ENCODE measurements at regions not wholly inside any gene's neighbourhood (a gene's known extent, or its start where the extent isn't known, plus 50 kb on each side); places are given as distances from the start of the nearest gene placed in this dataset.
"Not testable (repeated sequence)": the region's sequence is repeated elsewhere in the genome, so short reads cannot be mapped to it uniquely, and the experiment has no call there.

- dilution Hi-C loops (cut with MboI; ENCODE audit: extremely low pct_ligation_motif_present, low sequenced_read_pairs); H3K4me3 ChIP-seq (replicated peaks in 1 of 3; ENCODE audit: insufficient read depth in 1 of 3, low read depth in 1 of 3, low read length in 3 of 3); H4K20me1 ChIP-seq (replicated peaks; ENCODE audit: control insufficient read depth, extremely low read depth, insufficient read depth, low read length); H3K27me3 ChIP-seq (ENCODE audit: control insufficient read depth in 2 of 2, insufficient read depth in 2 of 2, low read length in 2 of 2); H3K9ac ChIP-seq (replicated peaks; ENCODE audit: extremely low read depth, insufficient read depth, low read length); DNase-seq (ENCODE audit: low read depth, low spot score); H3K9me1 ChIP-seq (replicated peaks; ENCODE audit: control insufficient read depth, extremely low read depth, insufficient read depth, low read length); H3K36me3 ChIP-seq (ENCODE audit: control insufficient read depth in 2 of 2, extremely low read depth in 1 of 2, insufficient read depth in 2 of 2, low read length in 2 of 2); CTCF ChIA-PET; H3K9me3 ChIP-seq (replicated peaks; ENCODE audit: control insufficient read depth, insufficient read depth, low read length); POLR2A ChIA-PET; FAIRE-seq; H3K79me2 ChIP-seq (ENCODE audit: control insufficient read depth, insufficient read depth, low read length); H3K4me1 ChIP-seq (ENCODE audit: control insufficient read depth, extremely low read depth, insufficient read depth, low read length); H2AFZ ChIP-seq (ENCODE audit: low read depth, low read length); BruUV-seq (replicated peaks); intact Hi-C loops (cut with micrococcal nuclease); H3K27ac ChIP-seq (ENCODE audit: insufficient read depth, low read depth, low read length); H3K4me2 ChIP-seq (ENCODE audit: insufficient read depth, low read length): not testable (repeated sequence)
Measured at GRCh38 chr6:93833326-93833725, 414.0 kb upstream of the EPHA7 start.

GRCh38 chr6:93829757-93830156 is 410.4 kb upstream of the EPHA7 start:
- FAIRE-seq; H3K27ac ChIP-seq (ENCODE audit: insufficient read depth, low read depth, low read length); H2AFZ ChIP-seq (ENCODE audit: low read depth, low read length); H3K4me2 ChIP-seq (ENCODE audit: insufficient read depth, low read length); H3K79me2 ChIP-seq (ENCODE audit: control insufficient read depth, insufficient read depth, low read length); dilution Hi-C loops (cut with MboI; ENCODE audit: extremely low pct_ligation_motif_present, low sequenced_read_pairs); intact Hi-C loops (cut with micrococcal nuclease); BruUV-seq (replicated peaks); H3K9me1 ChIP-seq (replicated peaks; ENCODE audit: control insufficient read depth, extremely low read depth, insufficient read depth, low read length); H3K4me3 ChIP-seq (replicated peaks in 1 of 3; ENCODE audit: insufficient read depth in 1 of 3, low read depth in 1 of 3, low read length in 3 of 3); H4K20me1 ChIP-seq (replicated peaks; ENCODE audit: control insufficient read depth, extremely low read depth, insufficient read depth, low read length); POLR2A ChIA-PET; DNase-seq (ENCODE audit: low read depth, low spot score); H3K27me3 ChIP-seq (ENCODE audit: control insufficient read depth in 2 of 2, insufficient read depth in 2 of 2, low read length in 2 of 2); H3K9me3 ChIP-seq (replicated peaks; ENCODE audit: control insufficient read depth, insufficient read depth, low read length); H3K9ac ChIP-seq (replicated peaks; ENCODE audit: extremely low read depth, insufficient read depth, low read length); H3K36me3 ChIP-seq (ENCODE audit: control insufficient read depth in 2 of 2, extremely low read depth in 1 of 2, insufficient read depth in 2 of 2, low read length in 2 of 2); CTCF ChIA-PET; H3K4me1 ChIP-seq (ENCODE audit: control insufficient read depth, extremely low read depth, insufficient read depth, low read length): not testable (repeated sequence)

GRCh38 chr6:93829009-93829408 is 409.6 kb upstream of the EPHA7 start:
- CTCF ChIA-PET: no interaction called here
- dilution Hi-C loops (cut with MboI; ENCODE audit: extremely low pct_ligation_motif_present, low sequenced_read_pairs): no loop called here
- no TSS peak for BruUV-seq (replicated peaks)

More at GRCh38 chr6:93829009-93829408, 409.6 kb upstream of the EPHA7 start:
- intact Hi-C loops (cut with micrococcal nuclease): no loop called here
- Histone ChIP-seq H4K20me1 (replicated peaks; ENCODE audit: control insufficient read depth, extremely low read depth, insufficient read depth, low read length) (no peaks in the 10 kb centered on the region), H3K27ac (ENCODE audit: insufficient read depth, low read depth, low read length) (no peak overlapping the region), H3K9me3 (replicated peaks; ENCODE audit: control insufficient read depth, insufficient read depth, low read length) (no peaks in the 10 kb centered on the region), H3K36me3 (ENCODE audit: control insufficient read depth in 2 of 2, extremely low read depth in 1 of 2, insufficient read depth in 2 of 2, low read length in 2 of 2) (no peaks in the 10 kb centered on the region), H3K79me2 (ENCODE audit: control insufficient read depth, insufficient read depth, low read length) (no peaks in the 10 kb centered on the region), H3K4me2 (ENCODE audit: insufficient read depth, low read length) (no peak overlapping the region), H3K27me3 (ENCODE audit: control insufficient read depth in 2 of 2, insufficient read depth in 2 of 2, low read length in 2 of 2) (no peaks in the 10 kb centered on the region), H2AFZ (ENCODE audit: low read depth, low read length) (no peak overlapping the region), H3K9ac (replicated peaks; ENCODE audit: extremely low read depth, insufficient read depth, low read length) (no peak overlapping the region), H3K4me3 (replicated peaks in 1 of 3; ENCODE audit: insufficient read depth in 1 of 3, low read depth in 1 of 3, low read length in 3 of 3) (no peak overlapping the region), H3K4me1 (ENCODE audit: control insufficient read depth, extremely low read depth, insufficient read depth, low read length) (no peaks in the 10 kb centered on the region), H3K9me1 (replicated peaks; ENCODE audit: control insufficient read depth, extremely low read depth, insufficient read depth, low read length) (no peaks in the 10 kb centered on the region)
- DNase-seq (ENCODE audit: low read depth, low spot score) (no peak), FAIRE-seq (no peak)
- POLR2A ChIA-PET: no interaction called here
- TF ChIP-seq EZH2 (IDR thresholded peaks at IDR 0.05; ENCODE audit: borderline replicate concordance, low read depth, low read length, severe bottlenecking): no peak
- no peak for TF ChIP-seq CTCF (IDR thresholded peaks at IDR 0.05; ENCODE audit: extremely low read depth in 1 of 2, insufficient read depth in 1 of 2, low read depth in 1 of 2, low read length in 2 of 2)
- no peak for TF ChIP-seq JUN (IDR thresholded peaks at IDR 0.05; ENCODE audit: borderline replicate concordance, insufficient read depth, insufficient read length, low read depth)
- TF ChIP-seq MAX (IDR thresholded peaks at IDR 0.05; ENCODE audit: insufficient read depth, insufficient read length): no peak
- TF ChIP-seq MYC (IDR thresholded peaks at IDR 0.05; ENCODE audit: low read depth, low read length): no peak
- no peak for TF ChIP-seq FOS (IDR thresholded peaks at IDR 0.05; ENCODE audit: borderline replicate concordance, insufficient read depth, low read length)
- no peak for TF ChIP-seq POLR2A (IDR thresholded peaks at IDR 0.05; ENCODE audit: low read depth, low read length)
- TF ChIP-seq GATA2 (IDR thresholded peaks at IDR 0.05; ENCODE audit: insufficient read depth, insufficient read length, low read depth, low read length): no peak
- TF ChIP-seq POLR2AphosphoS5 (IDR thresholded peaks at IDR 0.05; ENCODE audit: insufficient read depth, low read depth, low read length): no peak
